ENCODE measurements at regions not wholly inside any gene's neighbourhood (a gene's known extent, or its start where the extent isn't known, plus 50 kb on each side); places are given as distances from the start of the nearest gene placed in this dataset.

- DNase-seq (ENCODE audit: low read depth, low spot score), result no peak
These were observed 209.3 kb downstream of the ALDH8A1 start for GRCh38 chr6:134740473-134741199.

- DNase-seq (ENCODE audit: low read depth, low spot score), result no peak
These were observed 209.9 kb downstream of the ALDH8A1 start for GRCh38 chr6:134740027-134740373.

GRCh38 chr6:134739299-134740026 lies 210.4 kb downstream of the ALDH8A1 start:
- DNase-seq (ENCODE audit: low read depth, low spot score), result no peak

GRCh38 chr6:134738211-134738885 lies 211.6 kb downstream of the ALDH8A1 start:
- DNase-seq (ENCODE audit: low read depth, low spot score), result no peak

GRCh38 chr6:134735461-134735860 lies 214.4 kb downstream of the ALDH8A1 start:
- DNase-seq (ENCODE audit: low read depth, low spot score), result no peak

- DNase-seq (ENCODE audit: low read depth, low spot score), result no peak
These were observed 215.5 kb downstream of the ALDH8A1 start for GRCh38 chr6:134734312-134734869.

GRCh38 chr6:134733801-134734200 lies 216.1 kb downstream of the ALDH8A1 start:
- no peak for DNase-seq (ENCODE audit: low read depth, low spot score)

- no peak for DNase-seq (ENCODE audit: low read depth, low spot score)
These were observed 217.1 kb downstream of the ALDH8A1 start for GRCh38 chr6:134732763-134733162.

- no peak for DNase-seq (ENCODE audit: low read depth, low spot score)
These were observed 218.3 kb downstream of the ALDH8A1 start for GRCh38 chr6:134731615-134732014.

- DNase-seq (ENCODE audit: low read depth, low spot score), result no peak
These were observed 219.9 kb downstream of the ALDH8A1 start for GRCh38 chr6:134730013-134730412.

GRCh38 chr6:134729561-134729960 lies 220.3 kb downstream of the ALDH8A1 start:
- no peak for DNase-seq (ENCODE audit: low read depth, low spot score)

- no peak for DNase-seq (ENCODE audit: low read depth, low spot score)
These were observed 222.8 kb downstream of the ALDH8A1 start for GRCh38 chr6:134727081-134727480.

- no peak for DNase-seq (ENCODE audit: low read depth, low spot score)
These were observed 224.3 kb downstream of the ALDH8A1 start for GRCh38 chr6:134725590-134725989.

GRCh38 chr6:134724771-134725340 lies 225.0 kb downstream of the ALDH8A1 start:
- DNase-seq (ENCODE audit: low read depth, low spot score), result no peak

- no peak for DNase-seq (ENCODE audit: low read depth, low spot score)
These were observed 226.6 kb downstream of the ALDH8A1 start for GRCh38 chr6:134723081-134723871.

GRCh38 chr6:134722200-134722870 lies 227.6 kb downstream of the ALDH8A1 start:
- DNase-seq (ENCODE audit: low read depth, low spot score), result no peak

- no peak for DNase-seq (ENCODE audit: low read depth, low spot score)
These were observed 228.9 kb downstream of the ALDH8A1 start for GRCh38 chr6:134721060-134721405.

GRCh38 chr6:134720353-134721059 lies 229.4 kb downstream of the ALDH8A1 start:
- DNase-seq (ENCODE audit: low read depth, low spot score), result no peak

GRCh38 chr6:134719911-134720310 lies 230.0 kb downstream of the ALDH8A1 start:
- no peak for DNase-seq (ENCODE audit: low read depth, low spot score)

GRCh38 chr6:134719286-134719685 lies 230.6 kb downstream of the ALDH8A1 start:
- DNase-seq (ENCODE audit: low read depth, low spot score), result no peak

Measured in smooth muscle cell of the brain vasculature (primary cell).